Activated naive CD4-positive, alpha-beta T cell treated with anti-CD3 and anti-CD28 coated beads, Interleukin-2, amount 50 U/mL, for 24 hours (primary cell): ENCODE measurements at regions not wholly inside any gene's neighbourhood (a gene's known extent, or its start where the extent isn't known, plus 50 kb on each side); places are given as distances from the start of the nearest gene placed in this dataset.

ENCODE experiments used
- H3K27ac Mint-ChIP-seq: one replicate; pipeline ENCODE4 v1.8.0; 2021; ENCODE audit warnings: mild to moderate bottlenecking, mixed read lengths
- H3K27me3 Mint-ChIP-seq: one replicate; pipeline ENCODE4 v1.8.0; 2021; ENCODE audit warnings: mixed read lengths
- H3K36me3 Mint-ChIP-seq: one replicate; pipeline ENCODE4 v1.8.0; 2021; ENCODE audit warnings: mixed read lengths
- H3K4me1 Mint-ChIP-seq: one replicate; pipeline ENCODE4 v1.8.0; 2021; ENCODE audit warnings: mixed read lengths
- H3K4me3 Mint-ChIP-seq: one replicate; pipeline ENCODE4 v1.8.0; 2021; ENCODE audit warnings: mild to moderate bottlenecking, mixed read lengths
- H3K9me3 Mint-ChIP-seq: one replicate; pipeline ENCODE4 v1.8.0; 2021; ENCODE audit warnings: mixed read lengths

DNA sequence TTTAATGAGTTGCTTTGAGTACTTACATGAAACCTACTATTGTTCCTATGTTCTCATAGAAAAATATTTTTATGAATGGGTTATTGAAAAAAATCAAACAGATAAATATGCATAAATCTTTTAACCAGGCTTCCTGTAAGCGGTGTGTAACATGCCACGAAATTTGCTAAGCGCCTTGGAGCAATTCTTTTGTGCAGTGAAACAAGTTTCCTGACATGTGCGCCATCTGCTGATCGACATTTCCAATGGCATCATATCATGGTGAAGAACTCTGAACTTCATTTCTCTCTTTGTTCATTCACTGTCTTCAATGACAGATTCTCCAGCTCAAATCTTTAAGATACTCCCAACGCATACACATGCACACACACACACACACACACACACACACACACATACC, 145.6 kb upstream of the NAV3 start:
- Mint-ChIP-seq H3K27ac (no peak overlapping the region), H3K27me3 (no peaks in the 10 kb centered on the region), H3K4me1 (no peaks in the 10 kb centered on the region), H3K9me3 (no peaks in the 10 kb centered on the region), H3K36me3 (no peaks in the 10 kb centered on the region), H3K4me3 (no peak overlapping the region)

DNA sequence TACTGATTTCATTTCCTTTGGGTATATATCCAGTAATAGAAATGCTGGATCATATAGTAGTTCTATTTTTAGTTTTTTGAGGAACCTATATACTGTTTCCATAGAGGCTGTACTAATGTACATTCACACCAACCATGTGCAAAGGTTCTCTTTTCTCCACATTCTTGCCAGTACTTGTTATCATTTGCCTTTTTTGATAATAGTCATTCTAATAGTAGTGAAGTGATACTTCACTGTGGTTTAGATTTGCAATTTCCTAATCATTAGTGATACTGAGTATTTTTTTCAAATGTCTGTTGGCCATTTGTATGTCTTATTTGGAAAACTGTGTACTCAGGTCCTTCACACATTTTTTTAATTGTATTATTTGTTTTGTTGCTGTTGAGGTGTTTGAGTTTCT, 148.2 kb upstream of the NAV3 start:
- Mint-ChIP-seq H3K27me3 (no peaks in the 10 kb centered on the region), H3K27ac (no peak overlapping the region), H3K9me3 (no peaks in the 10 kb centered on the region), H3K36me3 (no peaks in the 10 kb centered on the region), H3K4me1 (no peaks in the 10 kb centered on the region), H3K4me3 (no peak overlapping the region)

DNA sequence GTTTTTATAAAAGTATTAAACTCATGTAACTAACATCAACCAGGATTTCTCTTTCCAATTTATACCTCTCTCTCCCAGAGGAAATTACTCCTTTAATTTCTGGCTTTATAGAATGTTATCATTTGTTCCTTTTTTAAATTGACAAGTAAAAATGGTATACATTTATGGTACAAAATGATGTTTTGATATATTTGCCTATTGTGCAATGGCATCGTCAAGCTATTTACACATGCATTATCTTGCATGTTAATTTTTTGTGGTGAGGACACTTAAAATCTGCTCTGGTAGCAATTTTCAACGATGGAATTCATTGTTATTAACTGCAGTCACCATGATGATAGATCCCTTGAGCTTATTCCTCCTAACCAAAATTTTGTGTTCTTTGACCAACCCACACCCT, 149.0 kb upstream of the NAV3 start:
- Mint-ChIP-seq H3K36me3 (no peaks in the 10 kb centered on the region), H3K4me3 (no peak overlapping the region), H3K4me1 (no peaks in the 10 kb centered on the region), H3K27ac (no peak overlapping the region), H3K27me3 (no peaks in the 10 kb centered on the region), H3K9me3 (no peaks in the 10 kb centered on the region)

DNA sequence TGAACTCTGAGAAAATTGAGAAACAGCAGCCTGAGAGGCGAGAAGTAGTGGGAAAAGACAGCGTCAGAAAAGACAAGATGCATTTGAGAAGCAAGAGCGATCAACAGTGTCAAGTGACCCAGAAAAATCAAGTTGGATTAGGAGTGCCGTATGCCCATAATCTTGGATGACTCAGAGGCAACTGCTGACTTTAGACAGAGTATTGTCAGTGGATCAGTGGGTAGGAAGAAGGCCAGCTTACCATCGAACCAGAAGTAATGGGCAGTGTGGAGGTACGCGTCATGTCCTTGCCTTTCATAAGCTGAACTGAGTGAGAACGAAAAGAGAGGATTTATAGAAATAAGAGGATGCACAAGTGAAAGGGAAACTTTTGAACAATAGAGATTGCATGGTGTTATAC, 151.0 kb upstream of the NAV3 start:
- no peak overlapping the region for H3K4me3 Mint-ChIP-seq
- no peaks in the 10 kb centered on the region for H3K27me3 Mint-ChIP-seq
- no peaks in the 10 kb centered on the region for H3K36me3 Mint-ChIP-seq
- no peaks in the 10 kb centered on the region for H3K4me1 Mint-ChIP-seq
- H3K27ac Mint-ChIP-seq = no peak overlapping the region
- no peaks in the 10 kb centered on the region for H3K9me3 Mint-ChIP-seq

DNA sequence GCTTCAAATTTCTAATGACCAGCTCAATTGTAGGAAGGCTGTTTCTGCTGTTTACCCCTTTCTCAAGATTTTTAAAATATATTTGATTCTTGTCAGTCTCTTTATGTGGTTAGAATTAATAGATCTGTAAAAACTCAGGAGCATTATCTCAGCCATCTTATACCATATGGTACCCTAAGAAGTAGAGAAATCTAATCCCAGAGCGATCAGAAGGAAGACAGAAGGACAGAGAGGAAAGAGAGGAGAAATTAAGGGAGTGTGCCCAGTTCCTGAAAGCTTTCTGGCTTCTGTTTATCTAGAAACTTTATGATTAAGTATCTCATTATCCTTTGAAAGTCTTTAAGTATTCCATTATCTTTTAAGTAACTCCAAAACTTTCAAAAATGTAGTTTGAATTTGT, 152.1 kb upstream of the NAV3 start:
- no peak overlapping the region for H3K4me3 Mint-ChIP-seq
- no peak overlapping the region for H3K27ac Mint-ChIP-seq
- H3K9me3 Mint-ChIP-seq = no peaks in the 10 kb centered on the region
- H3K27me3 Mint-ChIP-seq = no peaks in the 10 kb centered on the region
- H3K4me1 Mint-ChIP-seq = no peaks in the 10 kb centered on the region
- no peaks in the 10 kb centered on the region for H3K36me3 Mint-ChIP-seq

DNA sequence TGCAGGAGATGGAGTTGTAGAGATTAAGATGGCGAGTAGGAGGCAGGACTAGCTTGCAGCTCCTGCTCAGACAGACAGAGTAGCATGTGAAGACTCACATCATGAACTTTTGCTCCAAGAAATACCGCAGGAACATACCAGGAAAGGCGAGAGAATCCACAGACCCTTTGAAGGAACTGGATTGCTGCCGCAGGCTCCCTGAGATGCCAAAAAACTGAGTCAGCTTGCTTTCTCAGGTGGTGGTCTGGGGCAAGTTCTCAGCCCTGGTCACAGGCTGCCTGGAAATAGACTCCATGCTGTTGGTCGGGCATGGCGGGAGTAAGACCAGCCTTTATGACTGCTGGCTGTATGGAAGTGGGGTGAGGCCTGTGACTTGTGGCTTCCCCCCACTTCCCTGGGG, 163.6 kb upstream of the NAV3 start:
- no peak overlapping the region for H3K4me3 Mint-ChIP-seq
- H3K9me3 Mint-ChIP-seq = peaks cover 23% of the 10 kb centered on the region
- H3K27ac Mint-ChIP-seq = no peak overlapping the region
- no peaks in the 10 kb centered on the region for H3K36me3 Mint-ChIP-seq
- no peaks in the 10 kb centered on the region for H3K4me1 Mint-ChIP-seq
- H3K27me3 Mint-ChIP-seq = no peaks in the 10 kb centered on the region

DNA sequence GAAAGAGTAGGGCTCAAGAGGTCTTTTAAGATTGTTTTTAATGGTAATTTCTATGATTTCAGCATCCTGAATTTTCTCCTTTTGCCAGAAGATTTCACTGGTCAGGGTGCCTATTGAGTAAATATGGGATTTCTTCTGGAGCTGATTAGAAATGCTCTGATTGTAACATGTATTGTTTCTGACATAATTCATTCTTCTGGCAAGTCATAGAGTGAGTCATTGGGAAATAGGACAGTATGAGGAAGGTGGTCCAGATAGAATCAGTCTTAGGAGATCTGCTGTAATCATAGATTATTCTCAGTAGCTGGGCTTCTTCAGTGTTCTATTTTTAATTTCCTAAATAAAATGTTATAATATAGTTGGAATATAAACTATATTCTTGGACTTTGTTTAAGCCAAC, 182.0 kb upstream of the NAV3 start:
- H3K9me3 Mint-ChIP-seq = no peaks in the 10 kb centered on the region
- no peak overlapping the region for H3K4me3 Mint-ChIP-seq
- no peaks in the 10 kb centered on the region for H3K4me1 Mint-ChIP-seq
- H3K27ac Mint-ChIP-seq = no peak overlapping the region
- no peaks in the 10 kb centered on the region for H3K36me3 Mint-ChIP-seq
- H3K27me3 Mint-ChIP-seq = no peaks in the 10 kb centered on the region

DNA sequence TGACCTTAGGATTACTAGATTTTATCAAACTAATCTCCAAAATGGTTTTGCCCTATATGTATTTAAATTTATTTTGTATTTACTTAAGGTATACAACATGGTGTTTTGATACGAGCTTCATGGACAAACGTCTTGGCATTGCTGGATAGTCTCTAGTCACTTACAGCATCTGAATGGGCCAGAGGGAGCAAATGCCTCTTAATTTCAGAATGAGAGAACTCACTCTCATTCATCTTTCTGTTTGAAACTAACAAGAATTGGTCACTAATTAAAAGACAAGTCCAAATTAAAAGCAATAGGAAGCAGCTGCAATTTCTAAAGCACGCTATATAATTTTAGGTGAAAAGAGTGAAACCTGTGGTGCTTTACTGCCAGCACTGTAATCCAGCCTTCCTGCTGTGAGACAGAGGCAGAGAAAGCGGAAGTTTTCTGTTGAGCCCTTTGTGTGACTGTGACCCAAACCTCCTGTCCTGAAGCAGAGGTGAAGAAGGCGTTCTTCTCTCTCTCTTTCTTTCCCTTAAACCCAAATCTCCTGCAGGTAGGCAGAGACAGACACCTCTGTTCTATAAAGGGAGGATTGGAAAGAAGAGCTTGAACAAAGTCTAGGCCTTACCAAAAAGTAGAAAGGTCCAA, 184.6 kb upstream of the NAV3 start:
- H3K27me3 Mint-ChIP-seq = no peaks in the 10 kb centered on the region
- no peaks in the 10 kb centered on the region for H3K9me3 Mint-ChIP-seq
- no peaks in the 10 kb centered on the region for H3K36me3 Mint-ChIP-seq
- no peak overlapping the region for H3K27ac Mint-ChIP-seq
- no peak overlapping the region for H3K4me3 Mint-ChIP-seq
- no peaks in the 10 kb centered on the region for H3K4me1 Mint-ChIP-seq

DNA sequence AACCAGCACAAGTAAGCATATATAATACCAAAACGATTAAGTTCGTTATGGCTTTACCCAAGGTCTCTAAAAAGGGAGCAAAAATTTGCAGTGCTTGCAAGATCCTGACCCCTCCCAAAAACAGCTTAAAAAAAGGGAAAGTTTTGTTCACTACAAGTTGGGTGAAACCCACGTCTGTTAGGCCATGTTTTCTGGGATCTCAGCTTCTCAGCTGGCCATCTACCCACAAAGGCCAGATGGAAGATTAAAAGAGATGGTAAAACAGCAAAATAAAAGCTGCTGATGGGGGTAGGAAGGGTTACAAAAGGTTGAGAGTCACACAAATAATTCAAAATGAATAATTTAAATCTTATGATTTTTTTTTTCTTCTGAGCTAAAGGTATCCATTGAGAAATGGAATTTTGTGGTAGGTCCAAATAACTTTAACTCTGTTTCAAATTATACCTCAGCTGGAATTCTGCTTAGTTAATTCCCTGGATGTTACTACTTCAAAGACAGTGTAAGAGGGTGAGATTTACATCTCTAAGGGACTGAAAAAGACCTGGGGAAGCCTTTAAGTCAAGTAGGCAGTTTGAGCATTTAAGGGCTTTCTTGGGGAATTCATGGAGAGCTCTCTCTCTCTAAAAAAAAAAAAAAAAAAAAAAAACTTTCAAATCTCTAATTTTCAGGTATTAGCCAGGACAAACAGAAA, 185.6 kb upstream of the NAV3 start:
- Mint-ChIP-seq H3K4me1 (no peaks in the 10 kb centered on the region), H3K4me3 (no peak overlapping the region), H3K36me3 (no peaks in the 10 kb centered on the region), H3K27ac (no peak overlapping the region), H3K27me3 (no peaks in the 10 kb centered on the region), H3K9me3 (no peaks in the 10 kb centered on the region)

DNA sequence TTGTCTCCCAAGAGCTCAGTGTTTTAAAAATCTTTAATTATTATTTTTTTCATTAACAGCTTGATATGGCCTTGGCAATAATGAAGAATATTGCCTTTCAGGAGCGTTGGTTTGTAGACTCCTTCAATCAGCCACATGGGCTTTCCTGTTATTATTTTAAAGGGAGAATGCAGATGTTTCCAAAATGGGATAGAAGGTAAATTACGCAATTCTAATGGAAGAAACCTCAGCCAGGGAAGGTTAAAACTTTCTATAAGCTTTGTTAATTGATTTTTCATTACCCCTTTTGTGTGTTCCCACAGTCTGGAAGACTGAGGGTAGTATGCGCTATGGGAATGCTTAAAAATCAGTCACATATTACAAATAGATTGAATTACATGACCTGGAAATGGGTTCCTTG, 188.4 kb upstream of the NAV3 start:
- Mint-ChIP-seq H3K4me3 (no peak overlapping the region), H3K27ac (no peak overlapping the region), H3K9me3 (peaks cover 4% of the 10 kb centered on the region), H3K27me3 (no peaks in the 10 kb centered on the region), H3K36me3 (no peaks in the 10 kb centered on the region), H3K4me1 (no peaks in the 10 kb centered on the region)

DNA sequence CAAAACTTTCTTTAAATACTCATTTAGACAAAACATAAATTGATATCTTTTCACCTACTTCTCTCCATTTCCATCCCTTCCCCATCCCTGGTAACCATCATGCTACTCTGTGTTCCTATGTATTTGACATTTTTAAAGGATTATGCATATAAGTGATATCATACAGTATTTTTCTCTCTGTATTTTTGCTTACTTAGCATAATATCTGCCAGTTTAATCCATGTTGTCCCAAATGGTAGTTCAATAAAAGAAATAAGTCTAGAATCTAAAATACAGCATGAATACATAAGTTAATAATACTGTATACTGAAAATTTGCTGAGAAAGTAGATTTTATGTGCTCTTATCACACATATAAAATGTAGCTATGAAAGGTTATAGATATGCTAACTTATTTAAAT, 190.3 kb upstream of the NAV3 start:
- Mint-ChIP-seq H3K9me3 (peaks cover 4% of the 10 kb centered on the region), H3K27ac (no peak overlapping the region), H3K4me3 (no peak overlapping the region), H3K36me3 (no peaks in the 10 kb centered on the region), H3K27me3 (no peaks in the 10 kb centered on the region), H3K4me1 (no peaks in the 10 kb centered on the region)

DNA sequence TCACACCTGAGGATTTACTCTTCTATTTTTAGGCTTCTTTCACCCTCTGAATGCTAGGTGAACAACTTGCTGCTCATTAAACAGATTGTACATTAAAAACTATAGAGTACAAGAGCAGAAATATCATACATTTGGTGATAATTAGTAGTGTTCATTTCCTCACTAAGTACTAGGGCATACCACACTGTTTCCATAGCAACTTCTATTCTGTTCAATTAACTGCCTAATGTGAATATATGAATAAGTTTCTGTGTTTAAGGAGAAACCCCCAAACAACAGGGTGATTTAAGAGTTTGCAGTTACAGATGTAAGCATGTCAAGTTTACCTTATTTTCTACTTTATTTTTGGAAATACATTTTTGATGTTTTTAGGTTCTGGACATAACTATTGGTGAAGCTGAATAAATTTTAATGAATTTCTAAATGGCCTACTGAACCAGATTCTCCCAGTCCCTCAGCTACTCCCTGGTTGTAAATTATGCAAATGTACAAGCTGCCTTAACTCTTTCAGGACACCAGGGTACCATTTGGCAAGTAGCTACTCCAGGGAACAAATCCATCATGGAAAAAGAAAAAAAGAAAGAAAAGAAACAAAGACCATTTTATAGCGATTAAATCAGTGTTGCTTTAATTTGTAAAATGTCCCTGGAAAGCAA, 199.8 kb upstream of the NAV3 start:
- no peak overlapping the region for H3K27ac Mint-ChIP-seq

DNA sequence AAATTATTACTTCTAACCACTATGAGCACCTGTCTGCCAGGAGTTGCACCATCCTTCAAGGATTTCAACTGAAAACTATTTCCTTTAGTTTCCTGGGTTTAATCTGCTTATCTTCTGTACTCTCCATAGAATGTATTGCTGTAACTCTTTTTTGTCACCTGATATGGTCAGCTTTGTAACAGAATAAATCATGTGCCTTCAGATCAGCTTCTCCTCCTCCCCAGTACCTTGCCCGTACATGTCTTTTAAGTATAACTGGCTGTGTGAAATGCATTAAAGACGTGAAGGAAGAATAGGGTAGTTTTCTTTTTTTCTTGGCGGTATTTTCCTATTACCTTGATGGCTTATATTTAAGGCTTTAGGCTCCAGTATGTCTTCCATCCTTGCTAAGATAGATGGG, 200.3 kb upstream of the NAV3 start:
- no peaks in the 10 kb centered on the region for H3K4me1 Mint-ChIP-seq
- H3K27ac Mint-ChIP-seq = no peak overlapping the region
- H3K36me3 Mint-ChIP-seq = no peaks in the 10 kb centered on the region
- H3K4me3 Mint-ChIP-seq = no peak overlapping the region
- H3K9me3 Mint-ChIP-seq = peaks cover 17% of the 10 kb centered on the region
- H3K27me3 Mint-ChIP-seq = no peaks in the 10 kb centered on the region

More for the DNA sequence above, 199.8 kb upstream of the NAV3 start:
- Mint-ChIP-seq H3K36me3 (no peaks in the 10 kb centered on the region), H3K4me3 (no peak overlapping the region), H3K4me1 (no peaks in the 10 kb centered on the region), H3K9me3 (peaks cover 13% of the 10 kb centered on the region), H3K27me3 (no peaks in the 10 kb centered on the region)

DNA sequence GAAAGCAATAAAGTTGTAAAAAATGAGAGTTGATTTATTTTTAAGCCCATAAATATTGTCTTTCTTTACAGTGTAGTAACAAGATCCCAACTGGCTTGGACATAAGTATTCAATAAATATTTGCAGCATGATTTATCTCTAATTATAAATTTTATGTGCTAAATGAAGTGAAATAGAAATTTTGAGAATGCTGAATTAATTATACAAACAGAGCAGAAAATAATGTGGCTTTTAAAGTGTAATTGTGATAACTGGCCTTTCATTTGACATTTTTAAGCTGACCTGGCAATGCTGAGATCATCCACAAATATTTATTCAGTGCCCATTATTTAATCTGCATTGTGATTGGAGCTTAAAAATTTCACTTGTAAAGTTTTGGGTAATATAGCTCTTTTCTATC, 201.6 kb upstream of the NAV3 start:
- Mint-ChIP-seq H3K36me3 (no peaks in the 10 kb centered on the region), H3K27ac (no peak overlapping the region), H3K4me3 (no peak overlapping the region), H3K4me1 (no peaks in the 10 kb centered on the region), H3K27me3 (no peaks in the 10 kb centered on the region), H3K9me3 (peaks cover 17% of the 10 kb centered on the region)

DNA sequence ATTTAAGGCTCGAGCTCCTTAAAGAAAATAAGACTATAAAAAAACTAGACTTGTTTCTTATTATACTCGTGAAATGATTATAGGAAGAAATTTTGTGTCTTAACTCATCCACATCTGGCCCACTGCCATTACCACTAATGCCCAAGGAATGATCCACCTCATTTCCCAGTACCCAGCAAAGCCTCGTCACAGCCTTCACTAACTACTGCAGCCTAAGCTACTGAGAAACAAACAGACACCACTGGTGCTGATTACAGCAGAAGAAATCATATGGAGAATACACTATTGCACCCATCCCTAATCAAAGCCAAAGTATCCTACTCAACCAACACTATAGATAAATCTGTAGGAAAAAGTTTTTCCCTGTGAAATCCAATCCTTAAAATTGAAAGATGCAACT, 205.3 kb upstream of the NAV3 start:
- H3K4me3 Mint-ChIP-seq = no peak overlapping the region
- H3K9me3 Mint-ChIP-seq = peaks cover 17% of the 10 kb centered on the region
- H3K4me1 Mint-ChIP-seq = no peaks in the 10 kb centered on the region
- no peak overlapping the region for H3K27ac Mint-ChIP-seq
- H3K27me3 Mint-ChIP-seq = no peaks in the 10 kb centered on the region
- no peaks in the 10 kb centered on the region for H3K36me3 Mint-ChIP-seq

DNA sequence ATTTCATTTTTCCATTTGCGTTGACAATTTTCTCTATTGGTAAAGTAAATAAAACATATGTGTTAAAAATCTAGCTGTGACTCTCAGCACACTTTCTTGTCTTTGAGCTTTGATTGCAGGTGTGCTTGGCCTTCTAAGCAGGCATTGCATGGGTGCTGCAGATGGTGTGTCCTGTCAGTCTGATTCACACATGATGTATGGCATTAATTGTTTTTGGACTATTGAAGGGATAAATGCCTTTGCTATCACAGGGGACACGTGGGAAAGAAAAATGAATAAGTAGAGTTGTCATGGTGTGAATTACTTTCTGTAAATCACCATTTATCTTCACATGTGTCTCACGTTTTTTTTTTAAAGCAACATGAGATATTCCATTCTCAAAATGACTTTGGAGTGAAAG, 211.3 kb upstream of the NAV3 start:
- Mint-ChIP-seq H3K9me3 (no peaks in the 10 kb centered on the region), H3K4me1 (no peaks in the 10 kb centered on the region), H3K4me3 (no peak overlapping the region), H3K27ac (no peak overlapping the region), H3K27me3 (no peaks in the 10 kb centered on the region), H3K36me3 (no peaks in the 10 kb centered on the region)
